HG03039 (cell line): ENCODE measurements at regions not wholly inside any gene's neighbourhood (a gene's known extent, or its start where the extent isn't known, plus 50 kb on each side); places are given as distances from the start of the nearest gene placed in this dataset.
"Not testable (repeated sequence)": the region's sequence is repeated elsewhere in the genome, so short reads cannot be mapped to it uniquely, and the experiment has no call there.

Experiments used
- ATAC-seq: cut with Tn5 transposase; IDR thresholded peaks from one replicate; pipeline ENCODE4 v1.9.1; 2021; ENCODE audit warnings: mild to moderate bottlenecking, moderate library complexity; ENCODE audit not compliant: unreplicated experiment

- no peak for ATAC-seq
Measured at GRCh38 chr14:27686137-27686536, 1080.5 kb upstream of the FOXG1 start.

DNA sequence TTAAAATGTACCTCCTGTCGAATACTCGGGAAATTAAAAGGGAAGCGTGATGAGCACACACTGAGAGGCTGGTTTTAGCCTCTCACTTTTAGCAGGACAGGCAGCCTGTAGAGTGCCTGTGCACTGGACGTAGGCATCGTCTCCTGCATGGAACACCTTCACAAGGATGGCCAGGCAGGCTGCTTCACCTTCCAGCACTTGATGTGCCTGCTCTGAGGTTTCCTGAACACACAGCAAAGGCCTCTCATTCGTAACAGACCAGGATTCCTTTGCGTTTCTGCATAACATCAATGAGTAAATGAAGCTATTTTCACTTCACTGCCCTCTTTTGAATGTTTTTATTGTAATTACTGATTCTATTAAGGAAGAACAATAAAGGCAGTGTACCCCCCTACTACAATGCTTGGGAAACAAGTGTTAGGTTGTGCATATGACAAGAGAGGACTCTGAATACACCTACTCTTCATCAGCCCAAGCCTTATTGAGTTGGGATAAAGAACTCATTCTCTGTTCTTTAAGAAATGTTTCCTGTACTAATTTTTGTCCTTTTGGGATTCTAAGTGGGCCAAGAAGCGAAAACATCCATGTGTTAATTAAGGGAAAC is 1077.6 kb upstream of the FOXG1 start:
- no peak for ATAC-seq

GRCh38 chr14:27712364-27712763 is 1054.2 kb upstream of the FOXG1 start:
- ATAC-seq = no peak

DNA sequence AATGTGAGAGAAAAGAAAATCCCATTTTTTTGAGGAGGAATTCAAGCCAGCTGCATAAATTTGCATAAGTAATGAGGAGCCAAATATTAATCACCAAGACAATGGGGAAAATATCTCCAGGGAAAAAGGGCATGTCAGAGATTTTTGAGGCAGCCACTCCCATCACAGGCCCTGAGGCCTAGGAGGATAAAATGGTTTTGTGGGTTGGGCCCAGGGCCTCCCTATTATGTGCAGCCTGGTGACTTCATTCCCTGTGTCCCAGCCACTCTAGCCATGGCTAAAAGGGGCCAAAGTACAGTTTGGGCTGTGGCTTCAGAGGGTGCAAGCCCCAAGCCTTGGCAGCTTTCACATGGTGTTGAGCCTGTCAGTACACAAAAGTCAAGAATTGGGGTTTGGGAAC is 1051.0 kb upstream of the FOXG1 start:
- no peak for ATAC-seq

GRCh38 chr14:27721760-27722159 is 1044.8 kb upstream of the FOXG1 start:
- no peak for ATAC-seq

- ATAC-seq = no peak
Measured at GRCh38 chr14:27725482-27725881, 1041.1 kb upstream of the FOXG1 start.

DNA sequence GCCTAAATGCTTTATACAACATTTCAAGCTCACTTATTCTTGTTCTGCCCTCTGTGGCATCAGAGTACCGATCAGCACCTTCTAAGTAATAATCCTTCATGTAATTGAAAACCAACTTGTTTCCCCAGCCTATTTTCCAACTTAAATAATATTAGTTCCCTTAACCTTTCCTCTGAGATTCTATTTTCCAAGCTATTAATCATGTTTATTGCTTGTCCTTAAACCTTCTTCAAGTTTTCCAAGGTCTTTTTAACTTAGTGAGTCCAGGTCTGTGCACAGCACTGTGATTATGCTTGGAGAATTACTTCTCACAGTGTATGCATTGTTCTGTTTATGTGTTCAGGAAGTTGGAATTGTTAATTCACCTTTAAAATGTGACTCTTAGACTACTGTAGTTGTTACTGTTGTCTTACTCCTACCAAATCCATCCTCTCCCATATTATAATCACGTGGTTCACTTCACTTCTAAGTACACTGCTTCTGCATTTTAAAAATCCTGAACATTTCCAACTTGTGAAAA is 1039.3 kb upstream of the FOXG1 start:
- no peak for ATAC-seq

- no peak for ATAC-seq
Measured at GRCh38 chr14:27730204-27730603, 1036.4 kb upstream of the FOXG1 start.

- ATAC-seq = no peak
Measured at GRCh38 chr14:27739657-27740156, 1026.9 kb upstream of the FOXG1 start.

GRCh38 chr14:27750114-27750513 is 1016.5 kb upstream of the FOXG1 start:
- no peak for ATAC-seq

DNA sequence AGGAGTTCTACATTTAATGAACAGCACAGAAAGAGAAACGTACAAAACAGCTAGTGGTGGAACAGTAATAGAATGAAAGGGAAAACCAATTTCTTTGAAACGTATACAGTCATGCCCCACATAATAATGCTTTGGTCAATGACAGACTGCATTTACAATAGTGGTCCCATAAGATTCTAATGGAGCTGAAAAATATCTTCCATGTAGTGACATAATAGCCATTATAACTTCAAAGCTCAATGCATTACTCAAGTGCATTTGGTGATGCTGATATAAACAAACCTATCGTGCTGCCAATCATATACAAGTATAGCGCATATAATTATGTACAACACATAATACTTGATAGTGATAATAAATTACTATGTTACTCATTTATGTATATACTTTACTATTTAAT is 1008.9 kb upstream of the FOXG1 start:
- ATAC-seq = not testable (repeated sequence)

DNA sequence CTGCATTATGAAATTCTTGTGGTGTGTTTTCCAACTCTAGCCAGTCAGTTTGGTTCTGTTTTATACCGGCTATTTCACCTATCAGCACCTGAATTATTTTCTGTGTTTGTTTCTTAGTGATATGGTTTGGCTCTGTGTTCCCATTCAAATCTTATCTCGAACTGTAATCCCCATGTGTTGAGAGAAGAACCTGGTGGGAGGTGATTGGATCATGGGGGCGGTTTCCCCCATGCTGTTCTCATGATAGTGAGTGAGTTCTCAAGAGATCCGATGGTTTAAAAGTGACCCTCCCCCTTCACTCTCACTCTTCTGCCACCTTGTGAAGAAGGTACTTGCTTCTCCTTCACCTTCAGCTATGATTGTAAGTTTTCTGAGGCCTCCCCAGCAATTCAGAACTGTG is 1006.2 kb upstream of the FOXG1 start:
- not testable (repeated sequence) for ATAC-seq

DNA sequence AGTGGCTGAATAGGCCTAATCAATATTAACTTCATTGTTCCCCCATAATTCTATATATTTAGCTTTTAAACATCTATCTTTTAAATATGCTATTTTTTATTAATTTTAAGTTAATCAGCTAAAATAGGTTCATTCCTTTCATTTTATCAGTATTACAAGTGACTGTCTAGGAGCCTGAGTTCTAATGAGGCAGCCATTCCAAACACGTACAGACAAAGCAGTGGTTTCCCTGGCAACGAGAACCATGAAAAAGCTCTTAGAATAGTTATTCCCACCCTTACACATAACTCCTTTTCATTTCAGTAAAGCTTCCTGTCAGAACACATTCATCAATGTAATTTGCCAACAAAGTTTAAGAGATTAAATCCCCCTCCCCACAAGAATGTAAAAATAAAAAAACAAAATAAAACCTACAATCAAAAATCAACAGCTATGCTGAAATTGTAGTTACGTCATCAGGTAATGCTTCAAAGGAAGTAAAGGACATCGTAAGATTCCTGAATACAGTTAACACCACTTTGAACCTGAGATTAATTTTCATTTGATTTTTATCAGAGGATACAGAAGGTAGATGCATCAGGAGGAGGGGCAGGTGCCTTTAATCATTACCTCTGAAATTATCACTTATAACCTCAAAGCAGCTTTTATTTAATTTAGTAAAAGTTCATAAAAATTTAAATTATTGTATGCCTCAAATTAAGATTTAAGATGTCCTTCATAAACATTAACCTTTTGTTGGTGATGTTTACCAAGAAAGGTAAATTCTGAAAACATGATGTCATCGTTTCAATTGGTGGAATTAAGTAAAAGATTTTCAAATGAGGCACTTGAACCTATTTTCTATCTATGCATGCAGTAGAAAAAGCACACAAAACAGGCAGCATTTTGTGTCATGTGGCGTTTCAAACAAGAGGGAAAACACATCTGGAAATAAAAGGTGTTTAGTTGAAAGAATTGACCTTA is 967.2 kb upstream of the FOXG1 start:
- not testable (repeated sequence) for ATAC-seq

GRCh38 chr14:27817746-27818430 is 948.7 kb upstream of the FOXG1 start:
- not testable (repeated sequence) for ATAC-seq

DNA sequence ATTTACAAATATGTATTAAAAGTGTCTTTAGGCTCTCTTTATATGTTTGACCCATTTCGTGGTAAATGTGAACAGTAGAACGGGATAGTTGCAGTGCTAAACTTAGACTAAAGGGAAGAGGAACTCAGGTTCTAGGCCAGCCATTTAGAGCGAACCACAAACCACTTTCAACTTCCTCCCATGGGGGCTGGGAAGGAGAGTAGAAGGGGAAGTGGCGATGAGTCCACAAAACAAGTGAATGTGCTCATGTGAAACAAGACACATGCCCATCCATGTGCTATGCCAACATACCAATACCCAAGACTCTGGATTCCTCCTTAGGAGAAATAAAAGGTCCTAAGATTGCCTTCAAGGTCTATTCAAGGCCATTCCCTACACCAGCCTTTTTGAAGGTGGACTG is 940.4 kb upstream of the FOXG1 start:
- ATAC-seq = not testable (repeated sequence)

- ATAC-seq = not testable (repeated sequence)
Measured at GRCh38 chr14:27831978-27832377, 934.6 kb upstream of the FOXG1 start.

DNA sequence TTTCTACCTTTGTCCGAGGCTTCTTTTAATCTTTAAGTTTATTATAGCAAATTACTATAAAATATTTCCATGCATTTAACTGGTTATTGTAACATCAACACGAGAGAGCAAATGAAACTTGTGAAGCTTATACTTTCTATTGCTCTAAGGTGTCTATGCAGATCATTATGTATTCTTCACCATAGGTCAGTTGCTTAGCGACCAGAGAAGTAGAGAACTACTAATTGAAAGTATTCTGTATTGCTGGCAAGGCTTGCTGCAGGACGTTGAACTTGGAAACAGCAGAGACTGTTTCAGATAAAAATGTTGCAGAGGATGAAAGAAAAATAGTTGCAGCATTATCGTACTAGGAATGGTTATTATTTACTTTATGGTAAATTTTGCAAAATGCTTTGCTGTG is 933.6 kb upstream of the FOXG1 start:
- not testable (repeated sequence) for ATAC-seq

DNA sequence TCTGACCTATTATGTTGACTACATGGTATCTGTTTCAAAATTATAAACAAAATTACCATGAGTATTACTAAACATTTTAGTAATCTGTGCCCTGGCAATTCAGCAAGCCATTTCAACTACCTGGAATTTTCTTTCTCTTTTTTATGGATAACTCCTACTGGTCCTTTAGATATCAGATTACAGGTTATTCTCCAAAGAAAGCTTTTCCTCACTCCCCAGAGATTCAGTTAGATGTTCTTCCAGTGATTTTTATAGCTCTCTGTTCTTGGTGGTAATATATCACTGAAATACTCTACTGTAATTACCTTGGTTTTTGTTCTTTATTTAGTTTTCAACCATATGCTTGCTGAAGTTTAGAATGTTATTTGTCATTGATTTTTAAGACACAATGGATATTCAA is 930.2 kb upstream of the FOXG1 start:
- ATAC-seq = no peak

DNA sequence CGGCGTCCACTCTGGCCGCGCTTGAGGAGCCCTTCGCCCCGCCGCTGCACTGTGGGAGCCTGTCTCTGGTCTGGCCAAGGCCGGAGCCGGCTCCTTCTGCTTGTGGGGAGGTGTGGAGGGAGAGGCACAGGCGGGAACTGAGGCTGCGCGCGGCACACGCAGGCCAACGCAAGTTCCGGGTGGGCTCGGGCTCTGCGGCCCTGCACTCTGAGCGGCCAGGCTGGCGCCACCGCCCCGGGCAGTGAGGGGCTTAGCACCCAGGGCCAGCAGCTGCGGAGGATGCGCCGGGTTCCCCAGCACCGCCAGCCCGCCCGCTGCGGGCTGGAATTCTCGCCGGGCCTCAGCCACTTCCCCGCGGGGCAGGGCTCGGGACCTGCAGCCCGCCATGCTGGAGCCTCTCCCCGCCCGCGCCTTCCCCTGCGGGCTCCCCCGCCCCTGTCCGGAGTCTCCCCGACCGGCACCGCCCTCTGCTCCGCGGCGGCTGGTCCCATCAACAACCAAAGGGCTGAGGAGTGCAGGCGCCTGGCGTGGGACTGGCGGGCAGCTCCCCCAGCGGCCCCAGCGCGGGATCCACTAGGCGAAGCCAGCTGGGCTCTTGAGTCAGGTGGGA is 921.2 kb upstream of the FOXG1 start:
- no peak for ATAC-seq

DNA sequence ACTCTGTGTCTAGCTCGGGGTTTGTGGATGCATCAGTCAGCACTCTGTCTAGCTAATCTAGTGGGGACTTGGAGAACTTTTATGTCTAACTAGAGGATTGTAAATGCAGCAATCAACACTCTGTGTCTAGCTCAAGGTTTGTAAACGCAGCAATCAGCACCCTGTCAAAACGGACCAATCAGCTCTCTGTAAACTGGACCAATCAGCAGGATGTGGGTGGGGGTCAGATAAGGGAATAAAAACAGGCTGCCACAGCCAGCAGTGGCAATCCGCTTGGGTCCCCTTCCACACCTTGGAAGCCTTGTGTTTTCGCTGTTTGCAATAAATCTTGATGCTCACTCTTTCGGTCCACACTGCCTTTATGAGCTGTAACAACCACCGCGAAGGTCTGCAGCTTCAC is 920.7 kb upstream of the FOXG1 start:
- ATAC-seq = no peak

DNA sequence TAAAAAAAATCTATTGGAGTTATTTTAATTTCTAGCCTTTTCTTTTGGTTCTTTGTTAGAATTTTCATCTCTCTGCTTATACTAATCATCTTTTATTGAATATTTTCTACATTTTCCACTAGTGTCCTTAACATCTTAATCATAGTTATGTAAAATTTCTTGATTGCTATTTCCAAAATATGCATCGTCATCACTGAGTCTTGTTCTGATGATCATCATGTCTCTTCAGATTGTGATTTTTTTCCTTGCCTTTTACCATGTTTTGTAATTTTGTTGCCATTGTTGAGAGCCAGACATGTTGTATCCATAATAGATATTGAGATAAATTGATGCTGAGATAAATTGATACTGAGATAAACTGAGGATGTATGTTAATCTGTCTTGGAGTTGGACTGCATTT is 919.1 kb upstream of the FOXG1 start:
- ATAC-seq = not testable (repeated sequence)
